ENCODE measurements at regions not wholly inside any gene's neighbourhood (a gene's known extent, or its start where the extent isn't known, plus 50 kb on each side); places are given as distances from the start of the nearest gene placed in this dataset.

- no peak for DNase-seq
These were observed 70.1 kb upstream of the PLPP4 start for GRCh38 chr10:120386896-120387295.

- no peak for DNase-seq
These were observed 69.7 kb upstream of the PLPP4 start for GRCh38 chr10:120387326-120387725.

GRCh38 chr10:120392245-120392644 lies 64.8 kb upstream of the PLPP4 start:
- no peak for DNase-seq

DNA sequence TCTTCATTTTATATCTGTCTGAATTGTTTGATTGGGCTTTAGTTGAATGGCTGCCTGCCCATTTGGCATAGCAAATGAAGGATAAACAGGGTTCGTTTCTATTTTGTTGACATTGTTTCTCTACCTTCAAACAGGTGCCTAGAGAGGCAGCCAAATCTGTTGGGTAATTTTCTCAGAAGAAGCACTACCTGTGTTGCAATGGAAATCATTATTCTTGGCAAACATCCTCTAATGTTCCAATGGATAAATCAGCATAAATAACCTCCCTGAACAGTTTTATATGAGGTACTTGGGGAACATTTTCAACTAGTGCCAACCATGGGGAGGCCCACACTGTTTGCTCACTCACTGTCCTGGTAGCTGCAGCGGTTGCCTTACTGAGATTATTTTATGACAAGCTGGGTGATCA lies 64.4 kb upstream of the PLPP4 start:
- no peak for DNase-seq

DNA sequence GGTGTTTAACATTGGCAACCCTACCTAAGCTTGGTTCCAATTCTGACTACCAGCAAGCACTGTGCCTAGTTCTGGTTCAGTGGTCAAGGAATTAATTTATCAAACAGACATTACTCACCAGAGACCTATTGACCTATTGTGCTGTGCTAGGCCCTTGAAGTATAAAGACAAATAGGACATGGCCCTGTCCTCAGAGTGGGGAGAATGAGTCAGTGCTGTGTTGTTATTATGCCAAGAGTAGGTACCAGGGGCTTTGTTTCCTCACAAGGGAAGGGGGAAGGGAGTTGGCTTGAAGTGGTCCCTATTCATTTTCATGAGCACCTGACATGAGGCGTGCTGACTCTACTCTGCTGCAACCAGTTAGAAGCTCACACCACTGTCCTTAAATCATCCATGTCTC lies 62.6 kb upstream of the PLPP4 start:
- no peak for DNase-seq

DNA sequence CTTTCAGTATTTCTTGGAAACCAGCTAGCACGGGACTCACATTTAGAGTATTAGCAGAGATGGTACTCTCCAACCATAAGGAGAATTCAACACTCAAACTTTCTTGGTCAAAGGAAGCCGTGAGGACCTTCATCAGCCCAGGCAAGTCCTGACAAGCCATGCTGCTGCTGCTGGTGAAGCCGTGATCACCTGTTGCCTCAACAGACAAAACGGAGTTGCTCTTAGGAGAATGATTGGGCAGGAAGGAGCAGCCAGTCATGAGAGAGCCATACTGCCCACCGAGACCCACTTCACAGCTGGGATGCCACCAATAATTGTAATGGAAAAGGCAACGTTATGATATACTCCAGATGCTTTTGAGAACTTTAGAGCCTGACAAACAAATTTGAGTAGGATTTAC lies 60.8 kb upstream of the PLPP4 start:
- DNase-seq = no peak

GRCh38 chr10:120398180-120398579 lies 58.8 kb upstream of the PLPP4 start:
- no peak for DNase-seq

- DNase-seq = no peak
These were observed 56.4 kb upstream of the PLPP4 start for GRCh38 chr10:120400601-120401000.

GRCh38 chr10:120402147-120402766 lies 54.8 kb upstream of the PLPP4 start:
- DNase-seq = no peak

DNA sequence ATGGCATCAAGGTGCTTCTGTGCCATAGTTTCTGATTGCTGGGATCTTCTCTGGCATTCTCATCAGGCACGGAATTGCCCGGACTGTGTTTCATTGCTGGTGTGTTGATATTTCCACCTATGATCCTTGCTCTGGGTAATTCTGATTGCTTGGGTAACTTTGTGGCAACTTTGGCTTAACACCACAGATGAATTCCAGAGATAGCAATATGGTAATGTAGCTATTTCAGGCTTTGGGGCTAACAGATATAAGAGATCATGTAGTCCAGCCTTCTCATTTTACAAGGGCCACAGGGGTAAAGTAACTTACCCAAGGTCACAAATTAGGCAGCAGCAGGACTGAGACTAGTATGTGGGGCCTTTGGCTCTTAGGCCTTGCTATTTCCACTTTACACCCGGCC lies 53.9 kb upstream of the PLPP4 start:
- DNase-seq = no peak

DNA sequence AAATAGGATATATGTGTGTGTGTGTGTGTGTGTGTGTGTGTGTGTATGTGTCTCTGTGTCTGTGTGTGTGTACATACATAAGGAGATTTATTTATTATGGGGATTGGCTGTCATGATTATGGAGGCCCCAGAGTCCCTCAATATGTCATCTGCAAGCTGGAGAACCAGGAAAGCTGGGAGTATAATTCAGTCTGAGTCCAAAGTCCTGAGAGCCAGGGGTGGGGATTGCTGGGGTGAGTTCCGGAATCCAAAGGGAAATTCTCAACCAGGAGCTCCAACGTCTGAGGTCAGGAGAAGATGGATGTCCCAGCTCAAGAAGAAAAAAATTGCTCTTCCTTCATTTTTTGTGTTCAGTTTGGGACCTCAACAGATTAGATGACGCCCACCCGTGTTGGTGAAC lies 50.7 kb upstream of the PLPP4 start:
- no peak for DNase-seq
